Prostate gland (tissue), 2 donors: ENCODE measurements at regions not wholly inside any gene's neighbourhood (a gene's known extent, or its start where the extent isn't known, plus 50 kb on each side); places are given as distances from the start of the nearest gene placed in this dataset.

Experiments used
- DNase-seq: peaks from one replicate; pipeline ENCODE4 v3.0.0-alpha.2; 2019; ENCODE audit warnings: low spot score
- H3K27ac ChIP-seq, 2 donors: fragments of 200-600 bp; sonication (generic); 2 replicates each; pipeline ENCODE4 v1.5.1; 2017 to 2019
- H3K27me3 ChIP-seq: fragments of 200-600 bp; sonication (generic); replicated peaks from 2 replicates; pipeline ENCODE4 v1.5.1; 2019; ENCODE audit not compliant: insufficient read depth
- H3K36me3 ChIP-seq, 2 donors: fragments of 200-600 bp; sonication (generic); 1 replicate in 1 of 2; 2 replicates in 1 of 2; pipeline versions ENCODE4 v1.5.1 to v1.8.1; 2017 to 2019
- H3K4me1 ChIP-seq: fragments of 200-600 bp; sonication (generic); replicated peaks from 2 replicates; pipeline ENCODE4 v1.5.1; 2019
- H3K4me3 ChIP-seq, 2 donors: fragments of 200-600 bp; sonication (generic); 2 replicates each; pipeline ENCODE4 v1.5.1; 2017 to 2019
- H3K9me3 ChIP-seq: fragments of 200-600 bp; sonication (generic); 2 replicates; pipeline ENCODE4 v1.5.1; 2017
- POLR2A ChIP-seq: fragments of 450-650 bp; IDR thresholded peaks from one replicate; pipeline ENCODE4 v1.6.1; 2016; ENCODE audit warnings: antibody characterized with exemption, mild to moderate bottlenecking
- POLR2AphosphoS5 ChIP-seq: sonication (generic); formaldehyde crosslinking; IDR thresholded peaks from one replicate; pipeline ENCODE4 v1.6.1; 2017; ENCODE audit warnings: antibody characterized with exemption
- WGBS: methylation state at CpG from one replicate; pipeline ENCODE4 v1.1.5; 2018; 5-methylcytosine and 5-hydroxymethylcytosine counted together
- intact Hi-C: fragments of 100-400 bp; cut with DNase I; formaldehyde crosslinking; loops from one replicate; pipeline ENCODE4 v1.14.2; 2022
- TF ChIP-seq, protein P1 (sequence below), 4 experiments: fragments of 200-600 bp in 2 of 4; fragments of 450-650 bp in 2 of 4; sonication (generic) in 2 of 4; IDR thresholded peaks; 1 replicate in 3 of 4; 2 replicates in 1 of 4; pipeline ENCODE4 v1.5.1; 2016 to 2019; ENCODE audit warnings: antibody characterized with exemption in 4 of 4, mild to moderate bottlenecking in 2 of 4, moderate library complexity in 2 of 4

DNA sequence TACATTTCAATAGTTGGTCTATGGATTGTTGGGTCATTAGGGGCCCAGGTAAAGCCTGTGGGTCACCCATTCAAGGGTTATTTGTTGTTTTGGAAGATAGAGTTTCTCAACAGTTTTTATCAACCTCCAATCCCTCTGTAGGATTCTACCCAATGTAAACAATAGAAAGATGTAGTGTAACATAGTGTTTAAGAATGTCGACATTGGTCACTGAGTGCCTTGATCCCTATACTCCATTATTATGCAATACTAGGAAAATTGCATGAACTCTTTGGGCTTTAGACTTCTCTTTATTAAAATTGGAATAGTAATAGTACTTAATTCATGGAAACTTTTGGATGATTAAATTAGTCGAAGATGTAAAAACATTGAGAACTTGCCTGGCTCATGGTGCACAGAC lies 292.1 kb downstream of the GPD2 start:
- TF ChIP-seq, protein P1, sequence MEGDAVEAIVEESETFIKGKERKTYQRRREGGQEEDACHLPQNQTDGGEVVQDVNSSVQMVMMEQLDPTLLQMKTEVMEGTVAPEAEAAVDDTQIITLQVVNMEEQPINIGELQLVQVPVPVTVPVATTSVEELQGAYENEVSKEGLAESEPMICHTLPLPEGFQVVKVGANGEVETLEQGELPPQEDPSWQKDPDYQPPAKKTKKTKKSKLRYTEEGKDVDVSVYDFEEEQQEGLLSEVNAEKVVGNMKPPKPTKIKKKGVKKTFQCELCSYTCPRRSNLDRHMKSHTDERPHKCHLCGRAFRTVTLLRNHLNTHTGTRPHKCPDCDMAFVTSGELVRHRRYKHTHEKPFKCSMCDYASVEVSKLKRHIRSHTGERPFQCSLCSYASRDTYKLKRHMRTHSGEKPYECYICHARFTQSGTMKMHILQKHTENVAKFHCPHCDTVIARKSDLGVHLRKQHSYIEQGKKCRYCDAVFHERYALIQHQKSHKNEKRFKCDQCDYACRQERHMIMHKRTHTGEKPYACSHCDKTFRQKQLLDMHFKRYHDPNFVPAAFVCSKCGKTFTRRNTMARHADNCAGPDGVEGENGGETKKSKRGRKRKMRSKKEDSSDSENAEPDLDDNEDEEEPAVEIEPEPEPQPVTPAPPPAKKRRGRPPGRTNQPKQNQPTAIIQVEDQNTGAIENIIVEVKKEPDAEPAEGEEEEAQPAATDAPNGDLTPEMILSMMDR (IDR thresholded peaks at IDR 0.05): no peak
- TF ChIP-seq POLR2A (no peak), POLR2AphosphoS5 (no peak)
- no peak for DNase-seq
- WGBS: 93% methylated on average over 2 of the region's 2 CpGs

DNA sequence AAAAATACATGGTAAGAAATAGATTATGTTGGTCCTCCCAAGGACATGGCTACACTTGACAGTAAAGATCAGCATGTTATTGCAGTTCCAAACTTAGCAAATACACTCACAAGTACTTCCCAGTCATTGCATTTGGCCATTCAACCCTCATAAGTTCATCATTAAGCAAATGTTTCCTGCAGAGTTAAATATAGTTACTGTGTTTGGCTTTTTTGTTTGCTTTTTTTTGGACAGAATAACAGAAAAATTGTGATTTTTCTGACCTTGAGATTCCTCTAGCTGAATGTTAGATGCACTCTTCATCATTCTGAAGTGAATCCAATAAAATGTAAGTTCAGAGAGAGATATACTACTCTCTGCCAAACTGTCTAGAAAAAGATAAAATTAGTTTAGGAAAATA lies 295.3 kb downstream of the GPD2 start:
- H3K27me3 ChIP-seq: no peaks in the 10 kb centered on the region
- H3K9me3 ChIP-seq: no peaks in the 10 kb centered on the region
- H3K27ac ChIP-seq: no peak overlapping the region
- H3K36me3 ChIP-seq: no peaks in the 10 kb centered on the region
- intact Hi-C loops: no loop called here
- TF ChIP-seq POLR2AphosphoS5 (no peak), POLR2A (no peak)
- TF ChIP-seq, protein P1 (IDR thresholded peaks at IDR 0.05): no peak
- no peaks in the 10 kb centered on the region for H3K4me1 ChIP-seq
- no peak overlapping the region for H3K4me3 ChIP-seq
- no peak for DNase-seq

More for the DNA sequence above, 292.1 kb downstream of the GPD2 start:
- no peaks in the 10 kb centered on the region for H3K36me3 ChIP-seq
- H3K9me3 ChIP-seq: no peaks in the 10 kb centered on the region
- no peaks in the 10 kb centered on the region for H3K4me1 ChIP-seq
- intact Hi-C loops: no loop called here
- H3K27me3 ChIP-seq: no peaks in the 10 kb centered on the region
- no peak overlapping the region for H3K4me3 ChIP-seq
- H3K27ac ChIP-seq: no peak overlapping the region

GRCh38 chr2:156736950-156737349 lies 300.8 kb downstream of the GPD2 start:
- H3K4me3 ChIP-seq: no peak overlapping the region
- TF ChIP-seq, protein P1 (IDR thresholded peaks at IDR 0.05): no peak
- TF ChIP-seq POLR2AphosphoS5 (no peak), POLR2A (no peak)
- no peak overlapping the region for H3K27ac ChIP-seq
- H3K4me1 ChIP-seq: no peaks in the 10 kb centered on the region
- H3K27me3 ChIP-seq: no peaks in the 10 kb centered on the region
- no peak for DNase-seq
- WGBS: 89% methylated on average over 4 of the region's 4 CpGs
- intact Hi-C loops: no loop called here
- H3K9me3 ChIP-seq: no peaks in the 10 kb centered on the region
- H3K36me3 ChIP-seq: no peaks in the 10 kb centered on the region

GRCh38 chr2:156739301-156739700 lies 303.1 kb downstream of the GPD2 start:
- no peak overlapping the region for H3K27ac ChIP-seq
- intact Hi-C loops: no loop called here
- H3K27me3 ChIP-seq: no peaks in the 10 kb centered on the region
- no peaks in the 10 kb centered on the region for H3K9me3 ChIP-seq
- WGBS: 90% methylated on average over 3 of the region's 3 CpGs
- TF ChIP-seq POLR2AphosphoS5: no peak
- TF ChIP-seq, protein P1 (IDR thresholded peaks at IDR 0.05): no peak
- TF ChIP-seq POLR2A: no peak
- H3K36me3 ChIP-seq: no peaks in the 10 kb centered on the region
- no peak for DNase-seq
- no peak overlapping the region for H3K4me3 ChIP-seq
- no peaks in the 10 kb centered on the region for H3K4me1 ChIP-seq

GRCh38 chr2:156745619-156746018 lies 309.4 kb downstream of the GPD2 start:
- H3K27me3 ChIP-seq: no peaks in the 10 kb centered on the region
- H3K9me3 ChIP-seq: no peaks in the 10 kb centered on the region
- H3K27ac ChIP-seq: no peak overlapping the region
- H3K4me3 ChIP-seq: no peak overlapping the region
- no peaks in the 10 kb centered on the region for H3K4me1 ChIP-seq
- no peak for TF ChIP-seq POLR2AphosphoS5
- TF ChIP-seq POLR2A: no peak
- TF ChIP-seq, protein P1 (IDR thresholded peaks at IDR 0.05): no peak
- no peak for DNase-seq
- intact Hi-C loops: no loop called here
- 76% methylated on average over 2 of the region's 2 CpGs for WGBS
- no peaks in the 10 kb centered on the region for H3K36me3 ChIP-seq
